GM12873 (cell line): ENCODE measurements at regions not wholly inside any gene's neighbourhood (a gene's known extent, or its start where the extent isn't known, plus 50 kb on each side); places are given as distances from the start of the nearest gene placed in this dataset.
A peak's percentile ranks its signal among the peaks of the same experiment; 100 is the strongest.

ENCODE experiments used
- CTCF ChIP-seq: IDR thresholded peaks from 2 replicates; pipeline ENCODE4 v1.5.1; 2012; ENCODE audit warnings: low read depth, mild to moderate bottlenecking, moderate library complexity, low read length, control low read depth; ENCODE audit not compliant: insufficient read depth; ENCODE audit errors: missing control alignments

- no peak for TF ChIP-seq CTCF
These were observed 1031.7 kb upstream of the FBXO33 start for GRCh38 chr14:40463886-40464285.

GRCh38 chr14:40452674-40453073 lies 1020.4 kb upstream of the FBXO33 start:
- no peak for TF ChIP-seq CTCF

GRCh38 chr14:40447017-40447416 lies 1014.8 kb upstream of the FBXO33 start:
- TF ChIP-seq CTCF, result no peak

- TF ChIP-seq CTCF, result no peak
These were observed 1012.8 kb upstream of the FBXO33 start for GRCh38 chr14:40445020-40445419.

- TF ChIP-seq CTCF, result no peak
These were observed 1004.3 kb upstream of the FBXO33 start for GRCh38 chr14:40436551-40436950.

GRCh38 chr14:40417777-40418401 lies 985.7 kb upstream of the FBXO33 start:
- TF ChIP-seq CTCF, result peak; percentile 76

- no peak for TF ChIP-seq CTCF
These were observed 984.3 kb upstream of the FBXO33 start for GRCh38 chr14:40416565-40416964.
